ENCODE measurements at regions not wholly inside any gene's neighbourhood (a gene's known extent, or its start where the extent isn't known, plus 50 kb on each side); places are given as distances from the start of the nearest gene placed in this dataset.

DNA sequence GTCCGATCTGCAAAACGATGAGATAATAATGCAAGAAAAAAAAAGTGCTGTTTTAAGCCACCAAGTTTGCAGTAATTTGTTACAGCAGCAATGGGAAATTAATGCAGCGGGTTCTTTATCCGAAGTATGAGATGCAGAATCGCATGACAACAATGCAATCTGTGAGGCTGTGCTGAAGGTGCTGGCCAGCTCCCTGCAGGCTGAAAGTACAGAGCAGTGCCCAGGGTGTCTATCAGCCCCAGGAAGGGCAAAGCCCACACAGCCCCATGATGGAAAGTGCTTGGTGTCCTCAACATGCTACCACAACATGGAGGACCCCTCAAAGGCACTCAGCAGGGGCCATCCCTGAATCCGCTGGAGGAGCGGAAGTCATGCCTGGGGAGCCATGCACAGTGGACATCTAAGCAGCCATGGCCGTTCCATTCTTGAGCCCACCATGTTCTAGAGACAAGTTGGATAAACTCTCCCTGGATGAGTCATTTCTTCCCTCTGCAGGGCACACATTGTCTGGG, 199.5 kb upstream of the PFKP start:
- H3K36me3 ChIP-seq = no peaks in the 10 kb centered on the region
- no peak for DNase-seq
- TF ChIP-seq, protein P1, sequence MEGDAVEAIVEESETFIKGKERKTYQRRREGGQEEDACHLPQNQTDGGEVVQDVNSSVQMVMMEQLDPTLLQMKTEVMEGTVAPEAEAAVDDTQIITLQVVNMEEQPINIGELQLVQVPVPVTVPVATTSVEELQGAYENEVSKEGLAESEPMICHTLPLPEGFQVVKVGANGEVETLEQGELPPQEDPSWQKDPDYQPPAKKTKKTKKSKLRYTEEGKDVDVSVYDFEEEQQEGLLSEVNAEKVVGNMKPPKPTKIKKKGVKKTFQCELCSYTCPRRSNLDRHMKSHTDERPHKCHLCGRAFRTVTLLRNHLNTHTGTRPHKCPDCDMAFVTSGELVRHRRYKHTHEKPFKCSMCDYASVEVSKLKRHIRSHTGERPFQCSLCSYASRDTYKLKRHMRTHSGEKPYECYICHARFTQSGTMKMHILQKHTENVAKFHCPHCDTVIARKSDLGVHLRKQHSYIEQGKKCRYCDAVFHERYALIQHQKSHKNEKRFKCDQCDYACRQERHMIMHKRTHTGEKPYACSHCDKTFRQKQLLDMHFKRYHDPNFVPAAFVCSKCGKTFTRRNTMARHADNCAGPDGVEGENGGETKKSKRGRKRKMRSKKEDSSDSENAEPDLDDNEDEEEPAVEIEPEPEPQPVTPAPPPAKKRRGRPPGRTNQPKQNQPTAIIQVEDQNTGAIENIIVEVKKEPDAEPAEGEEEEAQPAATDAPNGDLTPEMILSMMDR (IDR thresholded peaks at IDR 0.05) = no peak
- no peak for TF ChIP-seq POLR2A (IDR thresholded peaks at IDR 0.05)
- H3K27ac ChIP-seq = no peak overlapping the region
- H3K4me1 ChIP-seq = no peaks in the 10 kb centered on the region
- H3K4me3 ChIP-seq = no peak overlapping the region
- no peaks in the 10 kb centered on the region for H3K9me3 ChIP-seq
- no peaks in the 10 kb centered on the region for H3K27me3 ChIP-seq

DNA sequence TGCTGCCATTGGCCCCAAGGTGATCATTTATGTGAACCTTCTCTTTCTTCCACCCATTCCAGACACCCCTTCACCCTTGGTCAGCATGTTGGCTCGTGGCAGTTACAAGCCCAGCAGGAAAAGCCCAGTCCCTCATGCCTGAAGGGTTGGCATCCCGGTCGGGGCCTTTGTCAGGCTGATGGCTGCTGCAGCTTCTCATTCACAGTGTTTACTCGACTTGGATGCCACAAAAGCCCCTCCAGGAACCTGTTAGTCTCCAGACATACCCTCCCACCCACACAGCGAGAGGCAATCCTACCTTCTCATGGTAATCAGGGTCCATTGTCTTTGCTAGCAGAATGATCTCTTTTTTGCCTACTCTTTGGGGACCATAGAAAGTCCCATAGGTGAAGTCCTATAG, 200.8 kb upstream of the PFKP start:
- DNase-seq = no peak
- H3K4me3 ChIP-seq = no peak overlapping the region

DNA sequence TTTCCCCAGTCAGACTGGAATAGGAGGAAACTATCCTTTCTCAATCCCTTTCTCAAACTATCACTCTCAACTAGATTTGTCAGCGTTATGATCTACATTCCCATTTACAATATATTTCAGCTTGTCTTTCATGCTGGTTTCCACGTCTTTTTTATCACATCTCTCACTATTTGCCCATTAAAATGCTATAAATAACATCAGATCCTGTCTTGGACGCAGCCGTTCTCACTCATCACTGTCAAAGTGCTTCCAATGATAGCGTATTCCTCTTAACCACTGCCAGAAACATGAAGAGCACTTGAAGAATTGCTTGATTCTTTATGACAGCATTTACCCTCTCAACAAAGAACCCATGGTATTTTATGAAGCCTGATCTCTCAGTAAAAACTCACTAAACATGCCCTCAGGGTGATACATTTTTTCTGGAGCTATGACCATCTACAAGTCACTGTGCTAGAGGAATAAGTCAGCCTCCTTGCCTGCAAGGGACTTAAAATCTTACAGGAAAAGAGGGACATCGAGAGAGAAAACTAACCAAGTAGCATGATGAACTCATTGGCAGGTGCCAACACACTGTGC, 205.6 kb upstream of the PFKP start:
- Histone ChIP-seq H3K27ac (no peak overlapping the region), H3K4me3 (no peak overlapping the region), H3K9me3 (no peaks in the 10 kb centered on the region), H3K36me3 (no peaks in the 10 kb centered on the region), H3K27me3 (no peaks in the 10 kb centered on the region), H3K4me1 (no peaks in the 10 kb centered on the region)
- TF ChIP-seq POLR2A (IDR thresholded peaks at IDR 0.05) = no peak
- TF ChIP-seq, protein P1 (IDR thresholded peaks at IDR 0.05) = no peak
- no peak for DNase-seq

More for the DNA sequence above, 200.8 kb upstream of the PFKP start:
- Histone ChIP-seq H3K27me3 (no peaks in the 10 kb centered on the region), H3K36me3 (no peaks in the 10 kb centered on the region), H3K9me3 (no peaks in the 10 kb centered on the region), H3K27ac (no peak overlapping the region), H3K4me1 (no peaks in the 10 kb centered on the region)
- TF ChIP-seq, protein P1 (IDR thresholded peaks at IDR 0.05) = no peak
- TF ChIP-seq POLR2A (IDR thresholded peaks at IDR 0.05) = no peak

DNA sequence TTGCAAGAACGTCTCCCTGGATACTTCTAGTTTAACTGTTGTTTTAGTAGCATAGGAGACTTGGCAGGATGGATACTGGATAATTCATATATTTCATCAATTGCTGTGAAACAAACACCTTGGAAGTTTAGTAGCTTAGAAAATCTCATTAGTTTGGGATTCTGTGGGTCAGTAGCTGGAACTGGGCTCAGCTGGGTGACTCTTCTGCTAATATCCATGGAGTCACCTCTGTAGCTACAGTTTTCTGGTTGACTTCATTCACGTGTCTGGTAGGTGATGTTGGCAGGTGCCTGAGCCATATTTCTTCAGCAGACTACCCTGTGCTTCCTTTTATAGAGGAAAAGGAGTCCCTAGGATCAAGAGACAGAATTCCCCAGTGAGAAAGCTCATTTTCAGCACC, 208.9 kb upstream of the PFKP start:
- Histone ChIP-seq H3K27me3 (peaks cover 0 to 4% of the 10 kb centered on the region in 2 donors), H3K27ac (no peak overlapping the region), H3K4me3 (no peak overlapping the region), H3K4me1 (no peaks in the 10 kb centered on the region), H3K9me3 (no peaks in the 10 kb centered on the region), H3K36me3 (no peaks in the 10 kb centered on the region)
- no peak for DNase-seq
- no peak for TF ChIP-seq POLR2A (IDR thresholded peaks at IDR 0.05)
- TF ChIP-seq, protein P1 (IDR thresholded peaks at IDR 0.05) = no peak

DNA sequence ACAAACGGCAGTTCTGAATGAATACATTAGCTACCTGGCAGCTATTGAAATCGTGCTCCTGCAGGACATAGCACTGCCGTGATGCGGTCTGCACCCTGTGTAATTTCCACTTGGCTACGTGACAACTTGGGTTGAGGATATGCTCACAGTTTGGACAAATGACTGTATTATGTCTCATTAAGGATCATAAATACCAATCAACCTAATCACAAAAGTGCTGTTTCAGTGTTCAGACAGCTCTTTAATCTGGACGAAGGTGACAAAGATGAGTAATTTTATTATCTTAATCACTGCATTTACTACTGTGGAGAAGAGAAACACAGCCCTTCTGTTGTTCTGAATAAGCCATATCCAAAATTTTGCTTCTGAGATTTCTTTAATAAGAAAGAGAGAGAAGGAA, 210.8 kb upstream of the PFKP start:
- Histone ChIP-seq H3K9me3 (no peaks in the 10 kb centered on the region), H3K27me3 (peaks cover 0 to 4% of the 10 kb centered on the region in 2 donors), H3K4me1 (no peaks in the 10 kb centered on the region), H3K4me3 (no peak overlapping the region), H3K36me3 (no peaks in the 10 kb centered on the region), H3K27ac (no peak overlapping the region)
- TF ChIP-seq, protein P1 (IDR thresholded peaks at IDR 0.05) = no peak
- no peak for TF ChIP-seq POLR2A (IDR thresholded peaks at IDR 0.05)
- no peak for DNase-seq
